ENCODE measurements at regions not wholly inside any gene's neighbourhood (a gene's known extent, or its start where the extent isn't known, plus 50 kb on each side); places are given as distances from the start of the nearest gene placed in this dataset.

- no peaks in the 10 kb centered on the region for H3K36me3 ChIP-seq (replicated peaks in 1 of 2; ENCODE audit: insufficient read depth in 1 of 2, low read depth in 2 of 2)
- ATAC-seq (no peak), DNase-seq (no peak)
- H3K4me3 ChIP-seq: no peak overlapping the region
- H3K9me3 ChIP-seq: no peaks in the 10 kb centered on the region
- no peaks in the 10 kb centered on the region for H3K27me3 ChIP-seq
- intact Hi-C loops (cut with DNase I): no loop called here
- H3K4me1 ChIP-seq: no peaks in the 10 kb centered on the region
- TF ChIP-seq POLR2A (IDR thresholded peaks at IDR 0.05) (no peak), CTCF (IDR thresholded peaks at IDR 0.05) (no peak)
- no peak overlapping the region for H3K27ac ChIP-seq
- 69 to 72% methylated on average over 2 of the region's 2 CpGs for WGBS, 2 donors
Observed at GRCh38 chr2:221245772-221246171, 326.3 kb downstream of the EPHA4 start.

GRCh38 chr2:221254299-221254698, 317.8 kb downstream of the EPHA4 start:
- TF ChIP-seq CTCF (IDR thresholded peaks at IDR 0.05): no peak
- no peak for TF ChIP-seq POLR2A (IDR thresholded peaks at IDR 0.05)
- DNase-seq: no peak
- no peak overlapping the region for H3K27ac ChIP-seq
- no peak overlapping the region for H3K4me3 ChIP-seq
- H3K4me1 ChIP-seq: no peaks in the 10 kb centered on the region
- WGBS, 2 donors: 21 to 24% methylated on average over 4 of the region's 4 CpGs
- H3K9me3 ChIP-seq: no peaks in the 10 kb centered on the region
- no peak for ATAC-seq
- no peaks in the 10 kb centered on the region for H3K36me3 ChIP-seq (replicated peaks in 1 of 2; ENCODE audit: insufficient read depth in 1 of 2, low read depth in 2 of 2)
- intact Hi-C loops (cut with DNase I): no loop called here
- no peaks in the 10 kb centered on the region for H3K27me3 ChIP-seq

- intact Hi-C loops (cut with DNase I): no loop called here
- WGBS, 2 donors: 31 to 34% methylated on average over 5 of the region's 5 CpGs
- no peak for DNase-seq
Observed at GRCh38 chr2:221255862-221256261, 316.2 kb downstream of the EPHA4 start.

GRCh38 chr2:221258464-221258863, 313.6 kb downstream of the EPHA4 start:
- TF ChIP-seq CTCF (IDR thresholded peaks at IDR 0.05): no peak
- TF ChIP-seq POLR2A (IDR thresholded peaks at IDR 0.05): no peak
- 78 to 86% methylated on average over 3 of the region's 3 CpGs for WGBS, 2 donors

More at GRCh38 chr2:221255862-221256261, 316.2 kb downstream of the EPHA4 start:
- no peak for ATAC-seq
- Histone ChIP-seq H3K27me3 (no peaks in the 10 kb centered on the region), H3K36me3 (replicated peaks in 1 of 2; ENCODE audit: insufficient read depth in 1 of 2, low read depth in 2 of 2) (no peaks in the 10 kb centered on the region), H3K27ac (no peak overlapping the region), H3K4me1 (no peaks in the 10 kb centered on the region), H3K4me3 (no peak overlapping the region), H3K9me3 (no peaks in the 10 kb centered on the region)
- TF ChIP-seq POLR2A (IDR thresholded peaks at IDR 0.05): no peak
- no peak for TF ChIP-seq CTCF (IDR thresholded peaks at IDR 0.05)

GRCh38 chr2:221262651-221263050, 309.5 kb downstream of the EPHA4 start:
- no peaks in the 10 kb centered on the region for H3K27me3 ChIP-seq
- no peak overlapping the region for H3K27ac ChIP-seq
- DNase-seq (no peak), ATAC-seq (no peak)
- WGBS, 2 donors: 82 to 87% methylated on average over 3 of the region's 3 CpGs
- no peak for TF ChIP-seq POLR2A (IDR thresholded peaks at IDR 0.05)
- TF ChIP-seq CTCF (IDR thresholded peaks at IDR 0.05): no peak
- no peaks in the 10 kb centered on the region for H3K9me3 ChIP-seq
- H3K36me3 ChIP-seq (replicated peaks in 1 of 2; ENCODE audit: insufficient read depth in 1 of 2, low read depth in 2 of 2): no peaks in the 10 kb centered on the region
- H3K4me1 ChIP-seq: no peaks in the 10 kb centered on the region
- intact Hi-C loops (cut with DNase I): no loop called here
- H3K4me3 ChIP-seq: no peak overlapping the region

More at GRCh38 chr2:221258464-221258863, 313.6 kb downstream of the EPHA4 start:
- DNase-seq (no peak), ATAC-seq (no peak)
- Histone ChIP-seq H3K27me3 (no peaks in the 10 kb centered on the region), H3K9me3 (no peaks in the 10 kb centered on the region), H3K36me3 (replicated peaks in 1 of 2; ENCODE audit: insufficient read depth in 1 of 2, low read depth in 2 of 2) (no peaks in the 10 kb centered on the region), H3K27ac (no peak overlapping the region), H3K4me1 (no peaks in the 10 kb centered on the region), H3K4me3 (no peak overlapping the region)
- intact Hi-C loops (cut with DNase I): no loop called here

Measured in body of pancreas (tissue), 4 donors.